Stomach smooth muscle (tissue), 2 donors: ENCODE measurements at regions not wholly inside any gene's neighbourhood (a gene's known extent, or its start where the extent isn't known, plus 50 kb on each side); places are given as distances from the start of the nearest gene placed in this dataset.

ENCODE experiments used
- H3K27ac ChIP-seq: one replicate; pipeline ENCODE4 v1.7.0; 2013; ENCODE audit warnings: mild to moderate bottlenecking, low read length, inconsistent platforms
- H3K27me3 ChIP-seq, 2 donors: one replicate each; pipeline ENCODE4 v1.7.0; 2013; ENCODE audit warnings: low read length in 2 of 2; ENCODE audit not compliant: insufficient read depth in 2 of 2, control insufficient read depth in 1 of 2
- H3K36me3 ChIP-seq, 2 donors: one replicate each; pipeline ENCODE4 v1.7.0; 2013; ENCODE audit warnings: low read length in 2 of 2; ENCODE audit not compliant: control insufficient read depth in 2 of 2, insufficient read depth in 2 of 2
- H3K4me1 ChIP-seq: one replicate; pipeline ENCODE4 v1.7.0; 2013; ENCODE audit warnings: low read length; ENCODE audit not compliant: control insufficient read depth, insufficient read depth
- H3K4me3 ChIP-seq, 2 donors: one replicate each; pipeline ENCODE4 v1.7.0; 2013; ENCODE audit warnings: low read length in 2 of 2
- H3K9ac ChIP-seq, 2 donors: one replicate each; pipeline ENCODE4 v1.7.0; 2013; ENCODE audit warnings: low read length in 2 of 2, mild to moderate bottlenecking in 1 of 2
- H3K9me3 ChIP-seq, 2 donors: one replicate each; pipeline ENCODE4 v1.7.0; 2013; ENCODE audit warnings: low read length in 2 of 2; ENCODE audit not compliant: control insufficient read depth in 2 of 2
- donor health status: healthy.
- donor health status: Pancreatic carcinoma.

GRCh38 chr5:2557435-2557834 lies 194.0 kb downstream of the IRX2 start:
- no peaks in the 10 kb centered on the region for H3K27me3 ChIP-seq
- H3K36me3 ChIP-seq: no peaks in the 10 kb centered on the region
- H3K27ac ChIP-seq: no peak overlapping the region
- H3K9ac ChIP-seq: no peak overlapping the region
- H3K9me3 ChIP-seq: peaks cover 4 to 14% of the 10 kb centered on the region in 2 donors
- no peaks in the 10 kb centered on the region for H3K4me1 ChIP-seq
- no peak overlapping the region for H3K4me3 ChIP-seq

- peaks cover 4 to 14% of the 10 kb centered on the region in 2 donors for H3K9me3 ChIP-seq
- H3K27me3 ChIP-seq: no peaks in the 10 kb centered on the region
- no peak overlapping the region for H3K9ac ChIP-seq
- no peak overlapping the region for H3K4me3 ChIP-seq
- H3K36me3 ChIP-seq: no peaks in the 10 kb centered on the region
- no peaks in the 10 kb centered on the region for H3K4me1 ChIP-seq
- H3K27ac ChIP-seq: no peak overlapping the region
Measured at GRCh38 chr5:2556375-2556966, 195.0 kb downstream of the IRX2 start.

GRCh38 chr5:2553611-2554010 lies 197.9 kb downstream of the IRX2 start:
- Histone ChIP-seq H3K36me3 (no peaks in the 10 kb centered on the region), H3K4me1 (no peaks in the 10 kb centered on the region), H3K9ac (no peak overlapping the region), H3K4me3 (no peak overlapping the region), H3K27me3 (peaks cover 0 to 3% of the 10 kb centered on the region in 2 donors), H3K27ac (no peak overlapping the region), H3K9me3 (peaks cover 4 to 14% of the 10 kb centered on the region in 2 donors)

GRCh38 chr5:2550509-2550908 lies 201.0 kb downstream of the IRX2 start:
- no peaks in the 10 kb centered on the region for H3K36me3 ChIP-seq
- H3K9ac ChIP-seq: no peak overlapping the region
- no peak overlapping the region for H3K4me3 ChIP-seq
- peaks cover 4 to 11% of the 10 kb centered on the region in 2 donors for H3K9me3 ChIP-seq
- peaks cover 0 to 3% of the 10 kb centered on the region in 2 donors for H3K27me3 ChIP-seq
- H3K27ac ChIP-seq: no peak overlapping the region
- no peaks in the 10 kb centered on the region for H3K4me1 ChIP-seq

- Histone ChIP-seq H3K9me3 (peaks cover 2 to 11% of the 10 kb centered on the region in 2 donors), H3K9ac (no peak overlapping the region), H3K36me3 (no peaks in the 10 kb centered on the region), H3K4me1 (no peaks in the 10 kb centered on the region), H3K4me3 (no peak overlapping the region), H3K27me3 (peaks cover 3% of the 10 kb centered on the region in 2 donors), H3K27ac (no peak overlapping the region)
Measured at GRCh38 chr5:2549900-2550299, 201.6 kb downstream of the IRX2 start.

GRCh38 chr5:2549354-2549753 lies 202.1 kb downstream of the IRX2 start:
- Histone ChIP-seq H3K27me3 (peaks cover 3% of the 10 kb centered on the region in 2 donors), H3K9ac (no peak overlapping the region), H3K36me3 (no peaks in the 10 kb centered on the region), H3K9me3 (peaks cover 0 to 8% of the 10 kb centered on the region in 2 donors), H3K4me3 (no peak overlapping the region), H3K4me1 (no peaks in the 10 kb centered on the region), H3K27ac (no peak overlapping the region)

- H3K27me3 ChIP-seq: peaks cover 3 to 7% of the 10 kb centered on the region in 2 donors
- H3K9me3 ChIP-seq: no peaks in the 10 kb centered on the region
- no peak overlapping the region for H3K4me3 ChIP-seq
- no peaks in the 10 kb centered on the region for H3K4me1 ChIP-seq
- H3K27ac ChIP-seq: no peak overlapping the region
- no peaks in the 10 kb centered on the region for H3K36me3 ChIP-seq
- H3K9ac ChIP-seq: no peak overlapping the region
Measured at GRCh38 chr5:2546938-2547337, 204.5 kb downstream of the IRX2 start.

GRCh38 chr5:2544003-2544402 lies 207.5 kb downstream of the IRX2 start:
- H3K9ac ChIP-seq: no peak overlapping the region
- no peaks in the 10 kb centered on the region for H3K36me3 ChIP-seq
- no peak overlapping the region for H3K27ac ChIP-seq
- H3K9me3 ChIP-seq: peaks cover 0 to 4% of the 10 kb centered on the region in 2 donors
- peaks cover 3 to 7% of the 10 kb centered on the region in 2 donors for H3K27me3 ChIP-seq
- H3K4me3 ChIP-seq: no peak overlapping the region
- H3K4me1 ChIP-seq: no peaks in the 10 kb centered on the region

GRCh38 chr5:2542821-2543220 lies 208.7 kb downstream of the IRX2 start:
- Histone ChIP-seq H3K27me3 (peaks cover 0 to 7% of the 10 kb centered on the region in 2 donors), H3K9ac (no peak overlapping the region), H3K4me1 (no peaks in the 10 kb centered on the region), H3K27ac (no peak overlapping the region), H3K9me3 (peaks cover 0 to 4% of the 10 kb centered on the region in 2 donors), H3K4me3 (no peak overlapping the region), H3K36me3 (no peaks in the 10 kb centered on the region)

GRCh38 chr5:2542026-2542425 lies 209.5 kb downstream of the IRX2 start:
- Histone ChIP-seq H3K4me1 (no peaks in the 10 kb centered on the region), H3K36me3 (no peaks in the 10 kb centered on the region), H3K27ac (no peak overlapping the region), H3K27me3 (peaks cover 0 to 7% of the 10 kb centered on the region in 2 donors), H3K4me3 (no peak overlapping the region), H3K9me3 (peaks cover 0 to 4% of the 10 kb centered on the region in 2 donors), H3K9ac (no peak overlapping the region)

- Histone ChIP-seq H3K9me3 (peaks cover 4 to 8% of the 10 kb centered on the region in 2 donors), H3K4me1 (no peaks in the 10 kb centered on the region), H3K27ac (no peak overlapping the region), H3K9ac (no peak overlapping the region), H3K27me3 (peaks cover 0 to 4% of the 10 kb centered on the region in 2 donors), H3K4me3 (no peak overlapping the region), H3K36me3 (no peaks in the 10 kb centered on the region)
Measured at GRCh38 chr5:2538169-2538568, 213.3 kb downstream of the IRX2 start.
